COLO829 (cell line): ENCODE measurements at regions not wholly inside any gene's neighbourhood (a gene's known extent, or its start where the extent isn't known, plus 50 kb on each side); places are given as distances from the start of the nearest gene placed in this dataset.
"Not testable (repeated sequence)": the region's sequence is repeated elsewhere in the genome, so short reads cannot be mapped to it uniquely, and the experiment has no call there.

Experiments used
- DNase-seq: peaks from one replicate; pipeline ENCODE4 v3.0.0; 2012; ENCODE audit warnings: low spot score

DNA sequence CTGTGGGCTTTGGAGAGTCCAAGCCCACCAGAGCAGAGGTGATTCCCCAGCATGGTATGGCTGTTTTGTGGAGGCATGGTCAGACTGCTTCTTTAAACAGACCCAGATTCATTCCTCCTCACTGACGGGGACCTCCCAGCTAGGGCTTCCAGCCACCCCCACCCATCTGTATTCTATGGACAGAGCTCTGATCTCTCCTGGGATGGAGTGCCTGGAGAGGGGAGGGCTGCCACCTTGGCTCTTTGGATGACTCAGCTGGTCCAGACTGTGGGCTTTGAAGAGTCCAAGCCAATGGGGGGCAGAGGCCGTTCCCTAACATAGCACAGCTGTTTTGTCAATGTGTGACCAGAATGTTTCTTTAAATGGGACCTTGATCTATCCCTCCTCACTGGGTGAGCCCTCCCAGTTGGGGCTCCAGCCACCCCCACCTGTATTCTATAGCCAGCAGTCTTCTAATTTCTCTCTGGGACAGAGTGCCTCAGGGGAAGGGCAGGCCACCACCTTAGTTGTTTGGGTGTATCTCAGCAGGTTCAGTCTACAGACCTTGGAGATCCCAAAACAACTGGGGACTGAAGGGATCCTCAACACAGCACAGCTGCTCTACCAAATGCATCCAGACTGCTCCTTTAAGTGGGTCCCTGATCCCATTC lies 122.0 kb upstream of the OSTN start:
- DNase-seq: no peak

DNA sequence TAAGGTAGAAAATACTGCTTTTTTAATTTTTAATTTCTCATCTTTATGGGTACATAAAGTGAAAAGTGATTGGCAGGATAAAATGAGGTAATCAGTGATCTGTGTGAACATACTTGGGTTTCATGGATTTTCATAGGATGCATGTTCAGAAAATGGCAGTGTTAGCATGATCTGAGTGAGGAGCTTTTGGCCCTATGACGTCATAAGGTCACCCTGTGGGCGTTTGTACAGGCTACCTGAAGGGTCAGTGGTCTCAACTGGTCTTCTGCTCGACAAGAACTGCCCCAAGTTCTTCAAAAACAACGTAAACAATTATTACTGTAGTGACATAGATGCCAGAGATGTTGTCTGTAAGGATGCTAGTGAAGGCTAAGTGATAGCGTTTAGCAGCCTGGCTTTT lies 124.5 kb upstream of the OSTN start:
- no peak for DNase-seq

DNA sequence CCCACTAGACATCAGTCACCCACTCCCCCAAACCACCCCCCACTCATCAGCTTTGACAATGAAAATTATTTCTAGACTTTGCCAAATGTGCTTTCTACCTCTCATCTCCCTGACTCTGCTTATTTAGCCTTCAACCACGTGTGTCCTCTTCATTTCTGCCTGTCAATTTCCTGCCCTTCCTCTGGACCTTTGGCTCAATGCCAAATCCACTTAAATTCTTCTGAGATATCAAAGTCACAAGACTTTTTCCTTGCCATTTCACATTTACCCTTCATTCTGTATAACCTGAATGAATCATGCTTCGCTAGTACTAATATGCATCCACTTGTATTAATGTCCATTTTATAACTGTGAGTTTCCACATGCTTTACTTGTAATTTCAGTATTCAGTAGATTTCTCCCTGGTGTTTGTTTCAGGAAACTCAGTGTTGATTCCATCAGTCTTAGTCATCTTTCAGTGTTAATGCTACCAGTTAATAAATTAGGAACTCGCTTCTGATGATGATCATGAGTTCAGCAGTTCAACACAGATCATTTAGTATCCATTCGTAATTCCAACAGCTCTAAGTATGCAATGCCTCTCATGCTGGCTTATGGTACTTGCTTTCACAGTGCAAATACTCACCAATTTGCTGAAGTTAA lies 128.2 kb upstream of the OSTN start:
- DNase-seq: no peak

DNA sequence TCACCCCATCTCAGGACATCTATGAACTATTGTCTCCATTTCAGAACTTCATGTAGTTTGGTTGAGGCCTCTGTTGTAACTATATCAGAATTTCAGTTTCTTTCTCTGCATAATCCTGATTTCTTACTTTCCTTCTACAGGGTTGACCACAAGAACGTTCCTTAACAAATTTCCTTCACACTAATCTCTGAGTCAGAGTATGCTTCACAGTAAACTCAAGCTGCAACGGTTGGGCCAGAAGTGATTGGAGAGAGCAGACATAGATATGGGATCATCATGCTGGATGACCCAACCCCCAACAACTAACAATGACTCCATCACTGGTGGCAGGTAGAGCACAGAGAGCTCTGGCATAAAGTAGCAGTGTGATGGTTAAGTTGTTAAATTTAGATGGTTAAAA lies 128.8 kb upstream of the OSTN start:
- DNase-seq: no peak

DNA sequence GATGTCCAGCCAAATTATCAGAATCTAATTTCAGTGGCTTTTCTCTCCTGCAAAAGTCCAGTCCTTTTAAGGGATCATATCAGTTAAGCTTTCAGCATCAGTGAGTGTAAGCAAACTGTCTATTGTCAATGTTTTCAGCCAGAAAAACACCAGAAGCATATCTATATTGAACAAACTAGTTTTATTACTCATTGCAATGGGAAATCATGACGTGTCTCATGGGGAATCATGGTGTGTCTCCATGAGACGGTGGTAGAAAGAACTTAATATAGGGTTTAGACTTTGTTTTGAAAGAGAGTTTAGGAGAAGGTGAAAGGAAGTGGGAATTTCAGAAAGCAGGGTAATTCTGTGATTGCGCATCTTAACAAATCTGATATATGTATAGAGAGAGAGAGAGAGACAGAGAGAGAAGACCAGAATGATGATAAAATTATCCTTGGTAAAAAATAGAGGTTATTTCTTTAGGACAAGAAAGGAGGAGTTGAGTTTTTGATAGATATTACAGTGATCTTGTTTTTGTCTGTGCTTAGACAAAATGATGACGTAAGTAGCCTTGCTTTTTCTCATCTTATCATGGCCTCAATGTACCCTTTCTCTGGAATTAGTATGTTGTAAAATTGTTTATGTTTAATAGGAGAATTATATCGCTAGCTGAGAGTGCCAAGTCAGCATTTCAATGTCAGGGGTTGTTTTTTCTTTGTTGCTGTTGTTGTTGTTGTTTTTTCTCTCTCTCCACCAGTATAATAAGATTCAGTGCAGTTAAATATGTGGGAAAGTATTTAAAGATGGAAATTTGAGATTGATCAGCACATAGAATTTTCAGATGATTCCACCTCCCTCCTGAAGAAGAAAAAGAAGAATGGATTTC lies 129.9 kb upstream of the OSTN start:
- DNase-seq: no peak

GRCh38 chr3:191066669-191067068 lies 132.4 kb upstream of the OSTN start:
- no peak for DNase-seq

DNA sequence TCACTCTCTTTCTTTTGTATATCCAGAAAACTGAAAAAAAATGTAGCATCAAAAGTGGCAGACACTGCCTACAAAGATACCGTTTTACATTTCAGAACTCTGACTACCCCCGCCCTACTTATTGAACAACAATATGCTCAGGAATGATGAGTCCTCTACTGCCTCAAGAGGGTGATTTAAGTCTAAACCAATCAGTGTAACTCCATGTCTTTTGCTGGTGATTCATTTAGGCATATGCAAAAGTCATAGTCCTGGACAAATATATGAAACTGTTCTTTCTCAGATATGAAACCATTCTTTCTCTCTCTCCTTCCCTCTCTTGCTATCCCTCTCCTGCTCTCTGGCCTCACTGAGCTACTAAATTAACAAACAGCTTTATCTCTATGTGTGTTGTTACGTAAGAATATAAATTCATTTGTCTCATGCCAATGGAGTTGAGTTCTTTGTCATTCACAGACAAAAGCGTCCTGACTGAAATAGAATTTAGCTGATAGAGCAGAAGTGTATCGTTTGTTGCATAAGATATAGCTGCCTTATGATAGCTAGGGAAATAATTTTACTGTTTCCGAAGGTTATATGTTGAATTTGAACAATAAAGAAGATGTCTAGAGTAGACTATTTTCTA lies 133.7 kb upstream of the OSTN start:
- DNase-seq: no peak

DNA sequence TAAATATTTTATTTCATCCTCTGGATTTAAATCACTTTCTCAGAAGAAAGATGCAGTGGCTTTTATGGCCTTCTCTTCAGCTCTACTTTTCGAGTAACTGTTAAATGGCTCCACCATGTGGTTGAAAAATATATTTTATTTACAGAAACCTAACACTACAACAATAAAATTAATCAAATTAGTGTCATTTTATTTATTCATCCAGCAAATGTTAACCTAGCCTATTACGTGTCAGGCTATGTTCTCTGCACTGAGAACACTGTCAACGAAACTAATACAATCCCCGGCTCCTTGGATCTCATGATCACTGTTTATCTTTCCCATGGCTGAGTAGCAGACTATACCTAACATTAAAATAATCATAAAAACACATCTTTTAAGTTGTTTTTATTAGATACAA lies 148.0 kb upstream of the OSTN start:
- peak; percentile 48 for DNase-seq

GRCh38 chr3:191047930-191048329 lies 151.1 kb upstream of the OSTN start:
- no peak for DNase-seq

DNA sequence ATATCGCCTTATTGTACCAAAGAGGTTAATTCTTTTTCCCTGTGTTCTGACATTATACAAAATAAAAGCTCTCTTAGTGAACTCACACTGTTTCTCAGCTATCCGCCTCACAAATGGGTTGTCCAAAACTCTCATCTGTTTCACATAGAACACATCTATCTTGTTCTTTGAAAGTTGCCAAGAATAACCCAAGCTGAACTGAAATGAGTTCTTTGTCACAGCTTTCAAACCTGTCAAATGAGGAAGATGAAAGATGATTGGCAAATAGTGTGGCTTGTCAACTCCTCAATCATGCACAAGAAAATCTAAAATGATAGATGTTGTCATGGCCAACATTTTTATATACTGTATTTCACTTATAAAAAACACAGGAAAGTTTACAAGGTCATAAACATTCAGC lies 168.1 kb upstream of the OSTN start:
- DNase-seq: no peak

- no peak for DNase-seq
Observed at GRCh38 chr3:191030491-191030890, 168.0 kb upstream of the GMNC start.

DNA sequence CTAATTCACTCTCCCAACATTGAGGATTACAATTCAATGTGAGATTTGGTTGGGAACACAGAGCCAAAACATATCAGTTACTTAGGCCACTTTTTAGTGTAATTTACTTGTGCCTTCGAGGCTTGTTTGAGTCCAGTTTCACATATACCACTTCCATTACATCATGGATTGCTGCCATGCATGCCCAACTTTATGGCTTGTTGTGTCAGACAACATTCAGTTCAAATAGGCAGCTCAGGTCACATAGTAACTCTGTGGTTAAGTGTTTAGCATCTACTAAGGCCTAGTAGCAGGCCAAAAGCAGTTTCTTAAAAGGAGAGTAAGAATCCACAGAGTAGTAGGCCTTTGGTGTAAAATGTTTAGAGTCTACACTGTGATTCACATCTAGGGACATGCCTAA lies 164.3 kb upstream of the GMNC start:
- no peak for DNase-seq

DNA sequence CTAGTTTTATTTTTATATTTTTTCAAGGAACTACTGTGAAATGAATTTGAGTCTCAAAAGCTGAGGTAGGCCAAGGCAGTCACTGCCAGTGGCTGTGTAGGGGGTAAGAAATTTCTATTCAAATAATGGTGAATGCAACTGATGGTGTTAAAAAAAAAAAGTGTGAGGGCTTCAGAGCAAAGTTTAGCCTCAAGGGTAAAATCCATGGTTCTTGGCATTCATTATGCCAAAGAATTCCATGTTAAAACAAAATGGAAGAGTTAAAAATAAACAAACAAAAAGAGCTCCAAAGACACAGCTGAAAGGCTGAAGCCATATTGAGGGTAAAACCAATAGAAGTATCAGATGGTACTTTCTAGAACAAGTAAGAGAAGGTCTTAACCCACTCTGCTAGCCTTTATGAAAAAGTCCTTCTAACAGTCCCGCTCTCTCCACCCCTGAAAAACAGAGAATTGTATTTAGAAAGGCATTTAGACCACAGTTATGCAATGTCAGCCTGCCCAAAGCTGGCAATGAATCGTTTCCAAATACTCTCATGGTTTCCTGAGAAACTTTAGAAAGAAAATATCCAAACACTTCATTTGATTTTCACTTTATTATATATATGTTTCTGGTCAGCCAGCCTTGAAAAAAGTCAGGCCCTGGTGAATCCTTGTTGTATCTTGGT lies 158.4 kb upstream of the GMNC start:
- no peak for DNase-seq

DNA sequence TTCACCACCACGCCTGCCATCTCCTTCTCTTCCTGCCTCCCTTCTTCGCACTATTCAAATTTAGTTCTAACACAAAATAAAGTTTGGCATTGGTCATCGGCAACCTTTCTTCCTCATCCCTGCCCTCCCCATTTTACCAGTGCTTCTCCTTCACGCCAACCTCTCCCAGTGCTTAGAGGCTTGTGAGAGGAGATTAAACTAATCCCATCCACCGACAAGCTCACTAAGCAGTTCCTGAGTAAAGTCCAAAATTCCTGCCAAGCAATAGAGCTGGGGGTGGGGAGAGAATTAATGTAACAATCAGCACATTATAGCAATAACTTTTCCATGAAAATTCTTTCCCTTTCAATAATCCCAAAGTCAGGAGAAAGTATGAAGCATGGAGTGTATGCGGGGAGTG lies 157.4 kb upstream of the GMNC start:
- no peak for DNase-seq

- not testable (repeated sequence) for DNase-seq
Observed at GRCh38 chr3:191015960-191016359, 153.5 kb upstream of the GMNC start.

DNA sequence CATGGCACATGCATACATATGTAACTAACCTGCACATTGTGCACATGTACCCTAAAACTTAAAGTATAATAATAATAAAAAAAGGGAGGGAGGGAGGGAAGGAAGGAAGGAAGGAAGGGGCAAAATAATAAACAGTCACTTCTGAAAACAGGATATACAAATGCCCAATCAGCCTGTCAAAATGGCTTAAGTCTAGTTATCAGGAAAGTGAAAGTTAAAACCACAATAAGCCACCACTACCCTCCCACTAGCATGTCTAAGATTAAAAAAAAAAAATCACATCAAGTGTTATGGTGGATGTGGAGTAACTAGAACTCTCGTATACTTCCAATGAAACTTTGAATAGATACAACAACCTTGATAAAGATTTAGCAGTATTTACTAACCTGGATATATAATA lies 145.6 kb upstream of the GMNC start:
- no peak for DNase-seq

DNA sequence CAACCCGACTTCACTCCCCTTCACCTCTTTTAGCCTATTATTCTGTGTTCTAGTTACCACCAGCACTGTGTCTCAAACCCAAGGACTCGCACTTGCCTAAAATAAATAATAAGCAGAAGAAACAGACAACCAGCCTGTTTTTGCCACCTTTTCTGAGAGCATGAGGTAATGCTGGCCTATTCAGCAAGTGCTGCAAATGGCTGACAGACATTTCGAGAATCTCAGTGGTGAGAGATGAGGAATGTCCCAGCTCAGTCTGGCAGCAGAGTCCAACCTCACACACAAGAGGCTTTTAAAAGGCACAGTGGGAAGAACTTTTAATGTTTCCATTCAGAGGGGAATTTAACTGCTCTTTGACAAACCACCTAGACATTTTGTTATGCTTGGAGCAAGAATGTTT lies 143.3 kb upstream of the GMNC start:
- no peak for DNase-seq

- DNase-seq: no peak
Observed at GRCh38 chr3:191003742-191004141, 141.2 kb upstream of the GMNC start.

DNA sequence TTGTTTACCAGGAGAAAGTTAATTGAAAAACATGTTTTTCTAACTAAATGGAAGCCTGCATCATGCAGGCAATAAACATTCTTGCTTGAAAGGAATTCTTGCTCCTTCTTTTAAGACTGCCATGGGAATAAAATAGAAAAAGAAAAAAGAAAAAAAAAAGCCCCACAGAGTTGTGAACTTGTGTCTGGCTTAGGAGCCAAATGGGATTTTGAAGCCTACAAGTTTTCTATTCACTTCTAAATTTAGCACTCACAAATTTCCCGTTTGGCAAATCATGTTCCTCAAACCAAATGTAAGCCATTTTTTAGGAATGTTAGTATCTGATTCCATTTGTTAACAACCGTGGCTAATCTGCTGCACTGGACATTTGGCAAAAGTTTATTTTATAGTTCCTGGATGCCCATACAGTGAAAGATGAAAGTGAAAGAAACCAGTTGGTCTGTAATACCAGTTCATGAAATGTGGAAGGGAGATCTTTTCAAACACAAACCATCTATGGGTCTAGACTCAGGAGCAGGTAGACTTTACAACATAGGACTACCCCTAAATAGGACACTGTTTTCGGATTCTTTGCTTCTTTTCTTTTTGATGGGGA lies 133.8 kb upstream of the GMNC start:
- no peak for DNase-seq

DNA sequence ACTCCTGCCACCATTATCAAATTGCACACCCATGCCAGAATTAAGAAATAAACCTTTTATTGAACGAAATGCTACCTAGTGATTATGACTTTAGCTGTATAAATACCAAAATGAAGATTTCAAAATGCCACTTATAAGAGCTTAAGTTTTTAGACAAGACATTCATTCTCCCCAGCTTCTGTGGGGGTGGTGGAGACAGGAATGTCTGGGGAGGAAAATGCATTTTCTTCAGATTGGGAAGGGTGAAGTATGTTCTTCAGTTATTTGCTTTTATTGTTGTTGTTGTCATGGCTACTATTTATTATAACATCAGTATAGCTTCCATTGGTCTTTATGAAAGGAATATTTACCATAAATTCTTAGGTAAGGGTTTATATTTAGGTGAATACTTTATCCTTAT lies 132.7 kb upstream of the GMNC start:
- DNase-seq: peak; percentile 53

- no peak for DNase-seq
Observed at GRCh38 chr3:190990898-190991297, 128.4 kb upstream of the GMNC start.

DNA sequence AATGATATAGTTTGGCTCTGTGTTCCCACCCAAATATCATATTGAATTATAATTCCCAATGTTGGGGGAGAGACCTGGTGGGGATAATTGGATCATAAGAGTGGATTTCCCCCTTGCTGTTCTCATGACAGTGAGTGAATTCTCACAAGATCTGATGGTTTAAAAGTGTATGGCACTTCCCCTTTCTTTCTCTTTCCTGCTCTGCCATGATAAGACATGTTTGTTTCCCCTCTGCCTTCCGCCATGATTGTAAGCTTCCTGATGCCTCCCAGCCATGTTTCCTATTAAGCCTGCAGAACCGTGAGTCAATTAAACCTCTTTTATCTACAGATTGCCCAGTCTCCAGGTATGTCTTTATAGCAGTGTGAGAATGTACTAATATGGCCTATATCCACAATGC lies 126.7 kb upstream of the GMNC start:
- no peak for DNase-seq
